ENCODE measurements at regions not wholly inside any gene's neighbourhood (a gene's known extent, or its start where the extent isn't known, plus 50 kb on each side); places are given as distances from the start of the nearest gene placed in this dataset.
"Not testable (repeated sequence)": the region's sequence is repeated elsewhere in the genome, so short reads cannot be mapped to it uniquely, and the experiment has no call there.

GRCh38 chr20:30669330-30670029 is 588.0 kb upstream of the DEFB115 start:
- H3K36me3 ChIP-seq; intact Hi-C loops (cut with DNase I); H3K4me1 ChIP-seq; H3K27ac ChIP-seq; H3K4me3 ChIP-seq; DNase-seq; ATAC-seq; H3K27me3 ChIP-seq; H3K9me3 ChIP-seq: not testable (repeated sequence)

DNA sequence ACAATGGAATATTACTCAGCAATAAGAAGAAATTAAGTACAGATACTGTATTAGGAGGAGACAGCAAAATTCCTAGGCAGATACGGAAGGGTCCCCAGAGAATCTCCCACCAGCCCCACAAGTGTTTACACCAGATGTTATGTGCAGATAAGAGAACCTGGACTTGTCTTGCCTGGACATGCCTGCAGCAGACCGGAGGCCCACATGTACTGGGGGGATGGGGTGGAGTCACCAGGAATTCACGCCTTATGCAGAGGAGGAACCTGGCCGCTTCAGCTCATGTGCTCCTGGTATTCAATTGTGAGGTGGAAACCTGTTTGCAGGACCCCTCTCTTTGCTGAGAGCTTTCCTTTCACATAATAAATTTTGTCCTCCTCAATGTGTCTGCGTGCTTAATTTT is 586.3 kb upstream of the DEFB115 start:
- H3K4me3 ChIP-seq; H3K9me3 ChIP-seq; intact Hi-C loops (cut with DNase I); H3K27me3 ChIP-seq; H3K27ac ChIP-seq; ATAC-seq; H3K4me1 ChIP-seq; H3K36me3 ChIP-seq; DNase-seq: not testable (repeated sequence)
- WGBS (ENCODE audit: insufficient coverage, low coverage, low lambda C conversion rate, missing lambda C conversion rate): 15% methylated on average over 1 of the region's 5 CpGs

- ATAC-seq: peak in 3 of 4 donors; percentile 24 to 50 (median 36)
- H3K4me3 ChIP-seq; H3K4me1 ChIP-seq; intact Hi-C loops (cut with DNase I); DNase-seq; H3K27ac ChIP-seq; H3K9me3 ChIP-seq; H3K27me3 ChIP-seq; H3K36me3 ChIP-seq: not testable (repeated sequence)
- 37% methylated on average over 6 of the region's 6 CpGs for WGBS (ENCODE audit: insufficient coverage, low coverage, low lambda C conversion rate, missing lambda C conversion rate)
Observed at GRCh38 chr20:30675988-30676564, 581.4 kb upstream of the DEFB115 start.

DNA sequence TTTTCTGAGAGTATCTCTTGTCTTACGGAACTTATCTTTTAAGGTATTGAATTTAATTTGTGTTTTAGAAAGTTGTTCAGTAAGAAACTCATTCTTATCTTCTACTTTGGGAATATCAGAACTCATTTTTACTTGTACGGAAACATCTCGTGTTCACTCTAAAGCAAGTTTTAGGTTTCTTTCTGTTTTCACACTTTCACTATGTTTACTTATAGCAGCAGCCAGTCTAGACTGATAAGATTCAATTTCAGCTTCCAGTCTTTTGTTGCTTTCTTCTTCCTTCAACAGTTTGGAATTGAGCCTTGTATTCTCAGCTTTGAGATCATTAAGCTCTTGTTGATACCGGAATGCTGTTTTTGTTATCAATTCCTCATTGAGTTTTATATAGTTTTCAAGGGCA is 575.2 kb upstream of the DEFB115 start:
- H3K27me3 ChIP-seq; DNase-seq; H3K4me3 ChIP-seq; H3K27ac ChIP-seq; ATAC-seq; intact Hi-C loops (cut with DNase I); H3K36me3 ChIP-seq; H3K4me1 ChIP-seq; H3K9me3 ChIP-seq: not testable (repeated sequence)
- 53% methylated on average over 4 of the region's 4 CpGs for WGBS (ENCODE audit: insufficient coverage, low coverage, low lambda C conversion rate, missing lambda C conversion rate)

- intact Hi-C loops (cut with DNase I); DNase-seq; H3K36me3 ChIP-seq; H3K9me3 ChIP-seq; H3K27ac ChIP-seq; H3K4me3 ChIP-seq; H3K27me3 ChIP-seq; ATAC-seq; H3K4me1 ChIP-seq: not testable (repeated sequence)
- WGBS (ENCODE audit: insufficient coverage, low coverage, low lambda C conversion rate, missing lambda C conversion rate): 66% methylated on average over 3 of the region's 3 CpGs
Observed at GRCh38 chr20:30712861-30713260, 544.6 kb upstream of the DEFB115 start.

DNA sequence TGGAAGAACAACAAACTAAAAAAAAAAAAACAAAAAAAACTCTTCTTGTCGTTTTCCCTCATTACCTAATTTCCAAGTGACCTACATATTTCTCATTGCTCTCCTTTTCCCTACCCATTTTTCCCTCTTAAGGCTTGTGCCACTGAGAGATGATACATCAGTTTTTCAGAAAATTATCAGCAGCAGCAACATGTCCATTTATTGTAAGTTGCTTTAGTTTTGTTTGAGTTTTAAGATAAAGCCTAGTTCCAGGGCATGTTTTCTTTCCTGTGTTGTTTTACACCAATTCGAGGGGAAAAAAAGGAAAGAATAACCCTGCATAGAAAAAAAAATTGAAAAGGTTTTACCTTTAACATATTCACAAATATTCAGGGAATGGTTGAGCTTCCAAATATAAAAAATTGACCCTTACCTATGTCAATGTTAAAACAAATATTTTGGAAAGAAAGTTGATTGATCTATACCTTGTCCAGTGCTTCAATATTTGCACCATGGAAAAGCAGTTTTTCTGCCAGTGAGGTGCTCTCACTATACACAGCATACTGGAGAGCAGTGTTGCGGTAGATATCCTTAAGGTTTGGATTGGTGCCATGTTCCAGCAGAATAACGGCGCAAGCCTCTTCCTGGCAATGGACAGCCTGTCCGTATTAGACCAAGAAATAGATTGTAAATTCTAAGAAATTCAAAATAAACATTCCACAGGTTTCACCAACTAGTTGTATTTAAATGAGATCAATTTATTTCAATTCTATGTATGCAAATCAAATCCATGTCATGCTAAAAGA is 537.9 kb upstream of the DEFB115 start:
- intact Hi-C loops (cut with DNase I); DNase-seq: not testable (repeated sequence)

GRCh38 chr20:30723511-30723910 is 534.0 kb upstream of the DEFB115 start:
- H3K4me3 ChIP-seq: peak overlapping the region in 2 of 3 donors; percentile 25 to 31
- peak in 2 of 3 donors; percentile 36 to 43 for DNase-seq
- H3K27ac ChIP-seq; H3K9me3 ChIP-seq; H3K36me3 ChIP-seq; H3K27me3 ChIP-seq; intact Hi-C loops (cut with DNase I); ATAC-seq; H3K4me1 ChIP-seq: not testable (repeated sequence)
- WGBS (ENCODE audit: insufficient coverage, low coverage, low lambda C conversion rate, missing lambda C conversion rate): 35% methylated on average over 6 of the region's 27 CpGs

More for the DNA sequence above, 537.9 kb upstream of the DEFB115 start:
- H3K27me3 ChIP-seq, H3K27ac ChIP-seq, H3K36me3 ChIP-seq, ATAC-seq, H3K4me3 ChIP-seq, H3K4me1 ChIP-seq, H3K9me3 ChIP-seq: not testable (repeated sequence)
- 39% methylated on average over 6 of the region's 6 CpGs for WGBS (ENCODE audit: insufficient coverage, low coverage, low lambda C conversion rate, missing lambda C conversion rate)
